K562 (cell line): ENCODE measurements at regions not wholly inside any gene's neighbourhood (a gene's known extent, or its start where the extent isn't known, plus 50 kb on each side); places are given as distances from the start of the nearest gene placed in this dataset.

Experiments used
- ATAC-seq: fragments of 200-7000 bp; cut with Tn5 transposase; 3 replicates; pipeline ENCODE4 v1.9.1; 2020; ENCODE audit warnings: moderate library complexity
- BruUV-seq: library from RNA; stranded (reverse); fragments of 400-500 nt; replicated peaks from 2 replicates; lab custom pipeline; 2021; lab: Mats Ljungman, UMichigan
- CTCF ChIA-PET: fragments of 300-600 bp; formaldehyde crosslinking; extraction: SDS; loops from one replicate; lab custom pipeline; 2021; ENCODE audit warnings: low intra/inter-chr PET ratio; lab: Yijun Ruan, JAX
- POLR2A ChIA-PET: fragments of 300-600, 350-650 bp; sonication (Branson Sonifier 250); formaldehyde crosslinking; extraction: SDS; loops from one replicate; lab custom pipeline; 2021; ENCODE audit warnings: antibody characterized with exemption, inconsistent platforms; lab: Yijun Ruan, JAX
- DNase-seq, 4 experiments: peaks; one replicate each; pipeline versions ENCODE4 v3.0.0 to v3.0.0-alpha.2; 2011 to 2018; ENCODE audit warnings: low spot score in 3 of 4, mixed read lengths in 3 of 4; ENCODE audit errors: extremely low read depth in 1 of 4
- FAIRE-seq: peaks from 2 replicates; lab custom pipeline; 2011; peaks lifted over from hg19 to GRCh38; lab: Jason Lieb, UNC
- H2AFZ ChIP-seq: 2 replicates; pipeline ENCODE4 v1.6.0; 2011; ENCODE audit warnings: low read depth, low read length, control low read depth, inconsistent platforms
- H3K27ac ChIP-seq: fragments of 200-600 bp; 3 replicates; pipeline ENCODE4 v1.8.0; 2011; ENCODE audit warnings: low read depth, mild to moderate bottlenecking, control low read depth, inconsistent platforms, low read length, moderate library complexity, mixed read lengths; ENCODE audit errors: extremely low read depth
- H3K27me3 ChIP-seq, 2 experiments: fragments of 300-600 bp in 1 of 2; 2 replicates in 1 of 2; 3 replicates in 1 of 2; pipeline versions ENCODE4 v1.6.0 to v1.8.0; 2011; ENCODE audit warnings: inconsistent platforms in 2 of 2, low read length in 2 of 2, mild to moderate bottlenecking in 1 of 2, mixed read lengths in 1 of 2, moderate library complexity in 1 of 2; ENCODE audit not compliant: control insufficient read depth in 2 of 2, insufficient read depth in 2 of 2
- H3K36me3 ChIP-seq: fragments of 300-600 bp; 3 replicates; pipeline ENCODE4 v1.8.0; 2011; ENCODE audit warnings: mild to moderate bottlenecking, low read length, inconsistent platforms; ENCODE audit not compliant: control insufficient read depth, insufficient read depth
- H3K4me1 ChIP-seq, 2 experiments: fragments of 200-600 bp in 1 of 2; replicated peaks in 1 of 2; 2 replicates in 1 of 2; 3 replicates in 1 of 2; pipeline versions ENCODE4 v1.5.1 to v1.8.0; 2011; ENCODE audit warnings: inconsistent platforms in 2 of 2, low read length in 2 of 2, mild to moderate bottlenecking in 1 of 2, mixed read lengths in 1 of 2, moderate library complexity in 1 of 2; ENCODE audit not compliant: control insufficient read depth in 2 of 2, insufficient read depth in 2 of 2
- H3K4me2 ChIP-seq: 2 replicates; pipeline ENCODE4 v1.6.1; 2011; ENCODE audit warnings: low read length, control low read depth, inconsistent platforms, mixed read lengths; ENCODE audit not compliant: insufficient read depth
- H3K4me3 ChIP-seq: fragments of 200-600 bp; sonication (generic), shearing (Covaris generic); 2 replicates; pipeline ENCODE4 v1.5.1; 2016; ENCODE audit warnings: control low read depth, inconsistent platforms
- H3K79me2 ChIP-seq: fragments of 200-600 bp; 3 replicates; pipeline ENCODE4 v1.8.0; 2011; ENCODE audit warnings: low read length, inconsistent platforms; ENCODE audit not compliant: control insufficient read depth, insufficient read depth
- H3K9ac ChIP-seq, 2 experiments: 2 replicates each; pipeline versions ENCODE4 v1.6.0 to v1.6.1; 2011; ENCODE audit warnings: low read depth in 2 of 2, low read length in 2 of 2, control low read depth in 1 of 2, inconsistent platforms in 1 of 2, mild to moderate bottlenecking in 1 of 2, mixed read lengths in 1 of 2; ENCODE audit not compliant: insufficient read depth in 1 of 2
- H3K9me1 ChIP-seq: one replicate; pipeline ENCODE4 v1.6.0; 2011; ENCODE audit warnings: inconsistent platforms, mild to moderate bottlenecking, low read length, moderate library complexity; ENCODE audit not compliant: control insufficient read depth, insufficient read depth
- H3K9me3 ChIP-seq: replicated peaks from 2 replicates; pipeline ENCODE4 v1.5.1; 2011; ENCODE audit warnings: low read depth, low read length, inconsistent platforms; ENCODE audit not compliant: control insufficient read depth, insufficient read depth
- H4K20me1 ChIP-seq: replicated peaks from 2 replicates; pipeline ENCODE4 v1.6.1; 2011; ENCODE audit warnings: low read length, inconsistent platforms, mixed read lengths; ENCODE audit not compliant: control insufficient read depth, insufficient read depth
- NR4A1 ChIP-seq, 2 experiments: fragments of 250-450 bp in 1 of 2; fragments of 450-650 bp in 1 of 2; sonication (Bioruptor Pico) in 1 of 2; IDR thresholded peaks; 2 replicates each; pipeline versions ENCODE4 v1.4.0 to v1.6.1; 2016 to 2020; ENCODE audit warnings: mild to moderate bottlenecking in 2 of 2, missing compliant biosample characterization in 1 of 2, missing genetic modification characterization in 1 of 2, moderate library complexity in 1 of 2
- PHF20 ChIP-seq: fragments of 450-650 bp; IDR thresholded peaks from 2 replicates; pipeline ENCODE4 v1.6.1; 2018; ENCODE audit not compliant: partially characterized antibody
- POLR2AphosphoS5 ChIP-seq: IDR thresholded peaks from 2 replicates; pipeline ENCODE4 v1.6.1; 2011; ENCODE audit warnings: mild to moderate bottlenecking, low read depth, low read length, moderate library complexity; ENCODE audit not compliant: control insufficient read depth, insufficient read depth
- RBM34 ChIP-seq: fragments of 200-400 bp; formaldehyde crosslinking; IDR thresholded peaks from 2 replicates; pipeline ENCODE4 v1.6.1; 2018; ENCODE audit warnings: low read length, borderline replicate concordance; ENCODE audit not compliant: insufficient read depth
- SMAD2 ChIP-seq: fragments of 150-350 bp; IDR thresholded peaks from 2 replicates; pipeline ENCODE4 v1.6.1; 2014; ENCODE audit warnings: low read depth, mild to moderate bottlenecking, low read length
- YY1 ChIP-seq, 3 experiments: IDR thresholded peaks; 2 replicates each; pipeline ENCODE4 v1.6.1; 2011; ENCODE audit warnings: low read length in 2 of 3, mild to moderate bottlenecking in 2 of 3, moderate library complexity in 2 of 3, borderline replicate concordance in 1 of 3, control low read depth in 1 of 3, low read depth in 1 of 3; ENCODE audit not compliant: insufficient read depth in 3 of 3, insufficient replicate concordance in 2 of 3, control insufficient read depth in 1 of 3, insufficient read length in 1 of 3; ENCODE audit errors: extremely low read depth in 1 of 3
- ZEB2 ChIP-seq: fragments of 450-650 bp; IDR thresholded peaks from 2 replicates; pipeline ENCODE4 v1.6.1; 2016
- ZNF395 ChIP-seq: fragments of 200-800 bp; sonication (Bioruptor generic); IDR thresholded peaks from 2 replicates; pipeline ENCODE4 v1.6.1; 2017; ENCODE audit warnings: missing genetic modification characterization, missing compliant biosample characterization
- WGBS: fragments of 100-300 bp; shearing (Covaris generic); methylation state at CpG from one replicate; pipeline ENCODE4 v1.1.6; 2016; ENCODE audit warnings: low coverage, mixed read lengths; ENCODE audit not compliant: insufficient coverage; ENCODE audit errors: missing lambda C conversion rate; 5-methylcytosine and 5-hydroxymethylcytosine counted together
- in situ Hi-C: fragments of 300-500 bp; cut with MboI; formaldehyde crosslinking; loops from 4 replicates; pipeline ENCODE4 v1.15.0; 2018; ENCODE audit warnings: inconsistent platforms, mixed read lengths
- intact Hi-C: fragments of 100-400 bp; cut with micrococcal nuclease; formaldehyde crosslinking; loops from 2 replicates; pipeline ENCODE4 v1.14.2; 2022
- TF ChIP-seq, protein P1 (sequence below): sonication (generic); formaldehyde crosslinking; IDR thresholded peaks from 2 replicates; pipeline ENCODE4 v1.8.0; 2022; ENCODE audit warnings: missing genetic modification reagents, mild to moderate bottlenecking, borderline replicate concordance
- TF ChIP-seq, protein P2 (sequence below): sonication (generic); formaldehyde crosslinking; IDR thresholded peaks from 2 replicates; pipeline ENCODE4 v1.8.0; 2023; ENCODE audit warnings: mild to moderate bottlenecking, missing genetic modification reagents

GRCh38 chr3:168327856-168328255 is 232.1 kb upstream of the GOLIM4 start:
- CTCF ChIA-PET, result no interaction called here
- H2AFZ ChIP-seq, result no peak overlapping the region
- H3K4me3 ChIP-seq, result no peak overlapping the region
- H3K36me3 ChIP-seq, result no peaks in the 10 kb centered on the region
- TF ChIP-seq, protein P1, sequence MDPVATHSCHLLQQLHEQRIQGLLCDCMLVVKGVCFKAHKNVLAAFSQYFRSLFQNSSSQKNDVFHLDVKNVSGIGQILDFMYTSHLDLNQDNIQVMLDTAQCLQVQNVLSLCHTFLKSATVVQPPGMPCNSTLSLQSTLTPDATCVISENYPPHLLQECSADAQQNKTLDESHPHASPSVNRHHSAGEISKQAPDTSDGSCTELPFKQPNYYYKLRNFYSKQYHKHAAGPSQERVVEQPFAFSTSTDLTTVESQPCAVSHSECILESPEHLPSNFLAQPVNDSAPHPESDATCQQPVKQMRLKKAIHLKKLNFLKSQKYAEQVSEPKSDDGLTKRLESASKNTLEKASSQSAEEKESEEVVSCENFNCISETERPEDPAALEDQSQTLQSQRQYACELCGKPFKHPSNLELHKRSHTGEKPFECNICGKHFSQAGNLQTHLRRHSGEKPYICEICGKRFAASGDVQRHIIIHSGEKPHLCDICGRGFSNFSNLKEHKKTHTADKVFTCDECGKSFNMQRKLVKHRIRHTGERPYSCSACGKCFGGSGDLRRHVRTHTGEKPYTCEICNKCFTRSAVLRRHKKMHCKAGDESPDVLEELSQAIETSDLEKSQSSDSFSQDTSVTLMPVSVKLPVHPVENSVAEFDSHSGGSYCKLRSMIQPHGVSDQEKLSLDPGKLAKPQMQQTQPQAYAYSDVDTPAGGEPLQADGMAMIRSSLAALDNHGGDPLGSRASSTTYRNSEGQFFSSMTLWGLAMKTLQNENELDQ (CRISPR knock-in tag), result no peak
- TF ChIP-seq, all 486 proteins: peak for 0
- Histone ChIP-seq H3K4me2 (no peak overlapping the region), H3K9ac (no peak overlapping the region), H3K9me3 (no peaks in the 10 kb centered on the region; the same call in 1 of the 2 replicates), H4K20me1 (no peaks in the 10 kb centered on the region), H3K27me3 (no peaks in the 10 kb centered on the region), H3K27ac (no peak overlapping the region), H3K9me1 (no peaks in the 10 kb centered on the region), H3K79me2 (no peaks in the 10 kb centered on the region), H3K4me1 (no peaks in the 10 kb centered on the region)
- no peak for DNase-seq
- BruUV-seq, result no TSS peak
- WGBS, result 0% methylated on average over 1 of the region's 1 CpG
- FAIRE-seq, result no peak
- in situ Hi-C loops (no loop called here), intact Hi-C loops (no loop called here)
- no peak for ATAC-seq
- POLR2A ChIA-PET, result no interaction called here

DNA sequence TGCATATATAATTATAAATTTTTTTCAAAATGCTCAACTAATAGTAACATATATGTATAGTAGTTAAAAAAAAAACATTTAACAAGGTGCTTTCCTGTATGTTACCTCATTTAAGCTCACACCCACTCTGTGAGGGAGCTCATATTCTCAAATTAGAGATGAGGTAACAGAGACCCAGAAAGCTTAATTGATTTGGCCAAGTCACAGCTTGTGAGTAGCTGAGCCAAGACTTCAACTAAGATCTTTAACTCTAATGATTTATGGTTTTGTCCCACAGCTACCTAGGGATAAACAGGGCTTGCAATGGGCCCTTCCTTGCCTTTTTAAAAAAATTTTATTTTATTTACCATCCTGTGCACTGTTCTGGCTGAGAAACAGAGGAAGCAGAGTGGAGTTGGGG is 230.0 kb upstream of the GOLIM4 start:
- BruUV-seq, result no TSS peak
- Histone ChIP-seq H3K79me2 (no peaks in the 10 kb centered on the region), H3K4me2 (no peak overlapping the region), H3K9me1 (no peaks in the 10 kb centered on the region), H3K9ac (no peak overlapping the region), H2AFZ (no peak overlapping the region), H3K4me1 (no peaks in the 10 kb centered on the region), H3K27ac (no peak overlapping the region), H3K27me3 (no peaks in the 10 kb centered on the region), H3K9me3 (no peaks in the 10 kb centered on the region; the same call in 1 of the 2 replicates), H3K36me3 (no peaks in the 10 kb centered on the region), H3K4me3 (no peak overlapping the region), H4K20me1 (no peaks in the 10 kb centered on the region)
- no peak for DNase-seq
- in situ Hi-C loops (no loop called here), intact Hi-C loops (no loop called here)
- ATAC-seq, result no peak
- no peak for FAIRE-seq
- ChIA-PET CTCF (no interaction called here), POLR2A (no interaction called here)
- no peak for TF ChIP-seq YY1 (IDR thresholded peaks at IDR 0.05; ENCODE audit: borderline replicate concordance in 1 of 3, control insufficient read depth in 1 of 3, extremely low read depth in 1 of 3, insufficient read depth in 3 of 3, insufficient read length in 1 of 3, insufficient replicate concordance in 2 of 3, low read depth in 1 of 3, low read length in 2 of 3)
- no peak for TF ChIP-seq RBM34
- TF ChIP-seq, protein P2, sequence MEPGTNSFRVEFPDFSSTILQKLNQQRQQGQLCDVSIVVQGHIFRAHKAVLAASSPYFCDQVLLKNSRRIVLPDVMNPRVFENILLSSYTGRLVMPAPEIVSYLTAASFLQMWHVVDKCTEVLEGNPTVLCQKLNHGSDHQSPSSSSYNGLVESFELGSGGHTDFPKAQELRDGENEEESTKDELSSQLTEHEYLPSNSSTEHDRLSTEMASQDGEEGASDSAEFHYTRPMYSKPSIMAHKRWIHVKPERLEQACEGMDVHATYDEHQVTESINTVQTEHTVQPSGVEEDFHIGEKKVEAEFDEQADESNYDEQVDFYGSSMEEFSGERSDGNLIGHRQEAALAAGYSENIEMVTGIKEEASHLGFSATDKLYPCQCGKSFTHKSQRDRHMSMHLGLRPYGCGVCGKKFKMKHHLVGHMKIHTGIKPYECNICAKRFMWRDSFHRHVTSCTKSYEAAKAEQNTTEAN, result no peak
- TF ChIP-seq PHF20, result no peak
- TF ChIP-seq ZEB2, result no peak
- TF ChIP-seq NR4A1 (CRISPR knock-in tag; IDR thresholded peaks at IDR 0.05), result no peak
- TF ChIP-seq NR4A1 (tag; IDR thresholded peaks at IDR 0.05), result no peak
- no peak for TF ChIP-seq ZNF395
- no peak for TF ChIP-seq POLR2AphosphoS5
- no peak for TF ChIP-seq SMAD2
